GM18508 (cell line): ENCODE measurements at regions not wholly inside any gene's neighbourhood (a gene's known extent, or its start where the extent isn't known, plus 50 kb on each side); places are given as distances from the start of the nearest gene placed in this dataset.

Source experiments
- ATAC-seq: cut with Tn5 transposase; IDR thresholded peaks from one replicate; pipeline ENCODE4 v1.9.1; 2021; ENCODE audit warnings: moderate number of reproducible peaks; ENCODE audit not compliant: insufficient read depth, unreplicated experiment

- ATAC-seq, result no peak
Observed at GRCh38 chr1:168865850-168866620, 137.0 kb upstream of the DPT start.

GRCh38 chr1:168867941-168868634 is 139.1 kb upstream of the DPT start:
- ATAC-seq, result no peak

DNA sequence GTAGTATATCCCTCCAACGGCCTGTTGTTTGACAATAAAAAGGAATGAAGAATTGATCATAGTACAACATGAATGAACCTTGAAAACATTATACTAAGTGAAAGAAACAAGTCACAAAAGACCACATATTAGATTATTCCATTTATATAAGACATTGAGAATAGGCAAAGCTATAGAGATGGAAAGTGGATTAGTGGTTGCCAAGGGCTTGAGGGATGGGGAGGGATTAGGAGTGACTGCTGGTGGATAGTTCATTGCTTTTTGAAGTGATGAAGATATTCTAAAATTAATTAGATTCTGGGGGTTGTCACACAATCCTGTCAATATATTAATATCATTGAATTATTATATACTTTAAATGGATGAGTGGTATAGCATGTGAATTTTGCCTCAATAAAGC is 142.5 kb upstream of the DPT start:
- no peak for ATAC-seq

DNA sequence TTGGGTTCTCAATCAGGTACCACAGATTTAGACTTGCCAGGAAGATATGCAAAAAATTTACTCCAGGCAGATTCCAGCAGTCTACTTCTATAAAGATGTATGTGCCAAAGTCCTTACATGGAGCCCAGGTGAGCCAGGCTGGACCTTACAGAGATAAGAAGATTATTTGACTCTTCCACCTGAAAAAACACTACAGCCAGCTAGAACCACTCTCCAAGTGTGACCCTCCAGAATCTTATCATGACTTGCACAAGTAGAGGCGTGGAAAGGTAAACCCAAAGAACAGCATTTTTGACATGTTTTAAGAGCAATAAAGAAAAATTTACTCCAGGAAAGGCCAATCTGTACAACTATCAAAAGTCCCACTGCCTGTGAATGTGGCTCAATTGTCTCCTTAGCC is 146.8 kb upstream of the DPT start:
- ATAC-seq, result no peak

- ATAC-seq, result no peak
Observed at GRCh38 chr1:168876830-168877229, 147.8 kb upstream of the DPT start.

DNA sequence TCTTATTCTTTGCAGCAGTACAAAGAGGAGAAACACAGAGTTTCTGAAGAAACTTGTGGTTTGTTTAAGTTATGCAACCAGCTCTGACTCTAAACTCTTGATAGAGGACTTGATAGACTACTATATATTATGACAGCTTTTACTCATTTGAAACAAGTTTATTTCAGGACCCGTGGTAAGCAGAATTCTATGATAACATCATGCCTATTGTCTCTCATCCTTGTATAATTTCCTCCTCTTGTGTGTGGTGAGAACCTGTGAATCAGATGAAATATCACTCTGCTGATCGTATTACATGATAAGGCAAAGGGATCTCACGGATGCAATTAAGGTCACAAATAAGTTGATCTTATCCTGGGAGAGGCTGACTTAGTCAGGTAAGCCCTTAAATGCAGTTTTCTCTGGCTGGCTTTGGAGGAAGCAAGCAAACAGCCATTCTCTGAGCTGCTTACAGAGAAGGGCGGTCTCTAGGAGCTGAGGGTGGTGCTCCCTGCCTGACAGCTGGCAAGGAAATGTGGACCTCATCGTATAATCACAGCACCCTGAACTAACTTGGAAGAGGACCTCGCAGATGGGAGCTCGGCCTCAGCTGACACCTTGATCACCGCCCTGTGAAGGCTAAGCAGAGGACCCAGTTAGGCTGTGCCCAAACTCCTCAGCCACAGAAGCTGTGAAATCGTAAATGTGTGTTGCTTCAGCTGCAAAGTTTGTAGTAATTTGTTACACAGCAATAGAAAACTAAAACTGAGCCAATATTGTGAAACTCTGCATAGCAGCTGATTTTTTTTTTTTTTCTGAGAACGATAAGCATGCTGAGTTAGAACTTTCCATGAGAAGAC is 151.1 kb upstream of the DPT start:
- no peak for ATAC-seq

GRCh38 chr1:168881656-168882260 is 152.8 kb upstream of the DPT start:
- ATAC-seq, result no peak

DNA sequence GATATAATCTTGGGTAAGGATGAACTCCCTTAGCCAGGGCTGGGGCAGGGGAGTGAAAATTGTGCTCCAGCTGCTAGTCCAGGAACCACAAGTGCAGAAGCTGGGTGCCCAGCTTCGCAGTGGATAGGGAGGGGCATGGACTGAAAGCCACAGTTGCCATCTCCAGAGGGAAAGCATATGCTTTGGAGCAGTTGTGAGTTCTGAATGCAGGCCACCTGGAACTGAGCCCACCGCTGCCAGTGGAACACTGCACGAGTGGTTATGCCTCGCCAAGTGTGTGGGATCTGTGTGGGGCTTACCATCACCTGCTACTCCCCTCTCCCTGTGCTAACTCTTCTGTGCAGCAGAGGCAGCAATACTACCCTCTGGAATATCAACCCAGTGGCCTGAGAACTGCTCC is 158.4 kb upstream of the DPT start:
- ATAC-seq, result no peak

- no peak for ATAC-seq
Observed at GRCh38 chr1:168888418-168888817, 159.4 kb upstream of the DPT start.

GRCh38 chr1:168892931-168893330 is 163.9 kb upstream of the DPT start:
- ATAC-seq, result no peak

- ATAC-seq, result no peak
Observed at GRCh38 chr1:168893359-168893801, 164.4 kb upstream of the DPT start.

DNA sequence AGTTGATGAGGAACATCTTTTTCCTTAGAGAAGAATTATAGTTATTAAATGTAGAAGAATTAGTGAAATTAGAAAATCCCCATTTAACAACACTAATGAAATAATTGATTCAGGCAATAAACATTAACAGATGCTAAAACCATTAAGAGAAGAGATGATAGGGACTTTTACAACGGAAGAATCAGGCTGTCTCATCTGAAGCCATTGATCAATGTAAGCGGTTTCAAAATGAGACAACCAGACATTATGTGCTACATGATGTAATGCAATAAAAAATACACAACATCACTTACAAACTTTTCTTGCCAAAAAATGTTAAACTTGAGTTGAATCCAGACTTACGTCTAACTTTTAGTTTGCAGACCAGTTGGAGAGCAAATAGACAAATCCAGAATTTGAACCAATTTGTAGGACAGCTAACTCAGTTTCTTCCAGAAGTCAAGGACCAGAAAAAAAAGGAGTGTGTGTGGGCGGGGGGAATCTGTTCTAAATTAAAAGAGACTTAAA is 165.4 kb upstream of the DPT start:
- no peak for ATAC-seq

GRCh38 chr1:168897249-168897648 is 168.2 kb upstream of the DPT start:
- no peak for ATAC-seq

- no peak for ATAC-seq
Observed at GRCh38 chr1:168903237-168903830, 174.3 kb upstream of the DPT start.

- no peak for ATAC-seq
Observed at GRCh38 chr1:168905633-168906032, 176.6 kb upstream of the DPT start.

GRCh38 chr1:168906367-168906766 is 177.4 kb upstream of the DPT start:
- no peak for ATAC-seq

DNA sequence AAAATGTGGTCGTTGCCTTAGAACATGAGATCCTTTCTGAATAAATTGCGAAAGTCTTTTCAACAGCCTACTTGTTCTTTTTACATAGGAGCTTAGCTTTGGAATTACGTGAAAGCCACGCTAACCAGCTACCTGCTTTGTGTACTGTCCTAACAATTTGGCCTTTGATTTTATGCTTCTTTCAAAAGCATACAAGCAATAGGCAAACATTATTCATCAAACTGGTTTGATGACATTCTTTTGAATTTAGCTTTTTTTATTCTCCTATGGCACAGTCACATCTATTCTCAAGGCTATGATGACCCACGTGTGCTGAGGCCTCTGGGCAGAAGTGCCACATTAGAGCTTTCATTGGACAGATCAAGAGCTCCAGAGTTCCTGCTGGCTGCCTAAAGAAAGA is 178.0 kb upstream of the DPT start:
- ATAC-seq, result no peak

GRCh38 chr1:168907786-168908348 is 178.9 kb upstream of the DPT start:
- ATAC-seq, result no peak

- no peak for ATAC-seq
Observed at GRCh38 chr1:168910403-168910802, 181.4 kb upstream of the DPT start.

DNA sequence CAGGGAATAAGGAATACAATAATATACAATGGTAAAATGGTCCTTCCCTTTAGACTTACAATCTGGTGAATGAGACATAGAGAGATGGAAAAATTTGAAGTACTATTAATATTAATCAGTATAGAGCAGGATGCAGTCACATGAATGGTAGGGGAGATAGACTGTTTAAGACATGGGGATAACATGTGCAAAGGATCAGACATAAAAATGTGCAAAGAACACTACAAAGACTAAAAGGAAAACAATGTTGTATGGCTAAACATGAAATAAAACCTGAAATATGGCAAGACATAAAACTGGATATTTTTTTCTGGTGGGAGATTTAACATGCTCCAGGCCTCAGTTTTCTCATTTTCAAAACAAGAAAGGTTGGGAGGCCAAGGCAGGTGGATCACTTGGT is 182.4 kb upstream of the DPT start:
- no peak for ATAC-seq
